H9 (cell line): ENCODE measurements at regions not wholly inside any gene's neighbourhood (a gene's known extent, or its start where the extent isn't known, plus 50 kb on each side); places are given as distances from the start of the nearest gene placed in this dataset.

ENCODE experiments used
- DNase-seq: peaks from one replicate; pipeline ENCODE4 v3.0.0-alpha.2; 2017
- H2AFZ ChIP-seq: one replicate; pipeline ENCODE4 v1.6.1; 2013; ENCODE audit warnings: mild to moderate bottlenecking, low read length, control low read depth, moderate library complexity
- H2AK5ac ChIP-seq: 2 replicates; pipeline ENCODE4 v1.6.1; 2013; ENCODE audit warnings: low read length, control low read depth, mixed read lengths; ENCODE audit not compliant: insufficient read length
- H2BK120ac ChIP-seq: one replicate; pipeline ENCODE4 v1.6.1; 2013; ENCODE audit warnings: low read depth, mild to moderate bottlenecking, low read length, control low read depth, inconsistent platforms; ENCODE audit not compliant: poor library complexity, severe bottlenecking
- H2BK12ac ChIP-seq: 2 replicates; pipeline ENCODE4 v1.6.1; 2013; ENCODE audit warnings: low read length, control low read depth, mixed read lengths, low read depth; ENCODE audit not compliant: insufficient read length
- H2BK15ac ChIP-seq: 2 replicates; pipeline ENCODE4 v1.6.1; 2013; ENCODE audit warnings: low read depth, low read length, control low read depth
- H2BK20ac ChIP-seq: one replicate; pipeline ENCODE4 v1.6.1; 2013; ENCODE audit warnings: low read depth, mild to moderate bottlenecking, low read length, control low read depth, inconsistent platforms; ENCODE audit not compliant: poor library complexity, severe bottlenecking
- H2BK5ac ChIP-seq: 2 replicates; pipeline ENCODE4 v1.6.1; 2013; ENCODE audit warnings: low read length, control low read depth, mixed read lengths; ENCODE audit not compliant: insufficient read length
- H3K14ac ChIP-seq: 2 replicates; pipeline ENCODE4 v1.6.1; 2013; ENCODE audit warnings: low read length, control low read depth; ENCODE audit not compliant: insufficient read depth
- H3K18ac ChIP-seq: 2 replicates; pipeline ENCODE4 v1.6.1; 2013; ENCODE audit warnings: low read depth, mild to moderate bottlenecking, mixed read lengths, low read length, control low read depth; ENCODE audit not compliant: insufficient read length
- H3K23ac ChIP-seq: 2 replicates; pipeline ENCODE4 v1.6.1; 2013; ENCODE audit warnings: low read length, control low read depth, mixed read lengths, low read depth; ENCODE audit not compliant: insufficient read length
- H3K23me2 ChIP-seq: 2 replicates; pipeline ENCODE4 v1.6.1; 2013; ENCODE audit warnings: low read depth, mild to moderate bottlenecking, mixed read lengths, low read length, control low read depth; ENCODE audit not compliant: insufficient read length, poor library complexity, severe bottlenecking
- H3K27ac ChIP-seq: 2 replicates; pipeline ENCODE4 v1.5.1; 2013; ENCODE audit warnings: low read length, control low read depth, mixed read lengths, low read depth; ENCODE audit not compliant: insufficient read length
- H3K27me3 ChIP-seq: 2 replicates; pipeline ENCODE4 v1.6.1; 2013; ENCODE audit warnings: low read length, control low read depth, inconsistent platforms; ENCODE audit not compliant: insufficient read depth
- H3K4ac ChIP-seq: 2 replicates; pipeline ENCODE4 v1.6.1; 2013; ENCODE audit warnings: low read depth, mild to moderate bottlenecking, control low read depth, inconsistent platforms, low read length, moderate library complexity
- H3K4me1 ChIP-seq: 2 replicates; pipeline ENCODE4 v1.6.1; 2013; ENCODE audit warnings: low read length, control low read depth, inconsistent platforms; ENCODE audit not compliant: insufficient read depth
- H3K4me2 ChIP-seq: 2 replicates; pipeline ENCODE4 v1.6.1; 2013; ENCODE audit warnings: low read length, control low read depth, mixed read lengths; ENCODE audit not compliant: insufficient read length, insufficient read depth
- H3K56ac ChIP-seq: 2 replicates; pipeline ENCODE4 v1.6.1; 2013; ENCODE audit warnings: low read depth, mild to moderate bottlenecking, mixed read lengths, low read length, control low read depth; ENCODE audit not compliant: insufficient read length
- H3K79me1 ChIP-seq: 2 replicates; pipeline ENCODE4 v1.6.1; 2013; ENCODE audit warnings: low read depth, mild to moderate bottlenecking, moderate library complexity, low read length, control low read depth, inconsistent platforms; ENCODE audit not compliant: insufficient read depth, poor library complexity, severe bottlenecking
- H3K79me2 ChIP-seq: 2 replicates; pipeline ENCODE4 v1.6.1; 2013; ENCODE audit warnings: low read length, control low read depth, inconsistent platforms; ENCODE audit not compliant: insufficient read depth
- H3K9ac ChIP-seq: 2 replicates; pipeline ENCODE4 v1.6.1; 2013; ENCODE audit warnings: low read length, control low read depth, mixed read lengths; ENCODE audit not compliant: insufficient read length; ENCODE audit errors: extremely low read depth
- H3K9me3 ChIP-seq: one replicate; pipeline ENCODE4 v1.6.1; 2013; ENCODE audit warnings: low read depth, low read length, inconsistent platforms; ENCODE audit not compliant: control insufficient read depth
- H3T11ph ChIP-seq: one replicate; pipeline ENCODE4 v1.6.1; 2013; ENCODE audit warnings: mild to moderate bottlenecking, low read length, control low read depth, inconsistent platforms
- H4K20me1 ChIP-seq: one replicate; pipeline ENCODE4 v1.6.1; 2013; ENCODE audit not compliant: control insufficient read depth, insufficient read length, insufficient read depth
- H4K5ac ChIP-seq: 2 replicates; pipeline ENCODE4 v1.6.1; 2013; ENCODE audit warnings: low read depth, mild to moderate bottlenecking, mixed read lengths, low read length, control low read depth; ENCODE audit not compliant: insufficient read length
- H4K8ac ChIP-seq: replicated peaks from 2 replicates; pipeline ENCODE4 v1.6.1; 2013; ENCODE audit warnings: low read length, control low read depth, mixed read lengths, low read depth; ENCODE audit not compliant: insufficient read length
- H4K91ac ChIP-seq: 2 replicates; pipeline ENCODE4 v1.6.1; 2013; ENCODE audit warnings: low read depth, mild to moderate bottlenecking, moderate library complexity, mixed read lengths, low read length, control low read depth; ENCODE audit not compliant: insufficient read length
- H3K27ac Mint-ChIP-seq, 3 experiments: 2 replicates in 2 of 3; 3 replicates in 1 of 3; pipeline ENCODE4 v1.8.0; 2020 to 2021; ENCODE audit warnings: mixed read lengths in 3 of 3, mild to moderate bottlenecking in 1 of 3, moderate library complexity in 1 of 3
- H3K27me3 Mint-ChIP-seq: 2 replicates; pipeline ENCODE4 v1.8.0; 2021; ENCODE audit warnings: low read depth, mild to moderate bottlenecking, moderate library complexity, mixed read lengths
- H3K36me3 Mint-ChIP-seq, 3 experiments: 2 replicates in 2 of 3; 3 replicates in 1 of 3; pipeline ENCODE4 v1.8.0; 2020 to 2021; ENCODE audit warnings: low read depth in 3 of 3, mixed read lengths in 3 of 3; ENCODE audit not compliant: insufficient read depth in 1 of 3
- H3K4me1 Mint-ChIP-seq, 2 experiments: 2 replicates each; pipeline ENCODE4 v1.8.0; 2020; ENCODE audit warnings: mixed read lengths in 2 of 2
- H3K4me3 Mint-ChIP-seq, 2 experiments: 2 replicates in 1 of 2; 3 replicates in 1 of 2; pipeline ENCODE4 v1.8.0; 2020 to 2021; ENCODE audit warnings: mild to moderate bottlenecking in 2 of 2, mixed read lengths in 2 of 2, moderate library complexity in 1 of 2
- H3K9me3 Mint-ChIP-seq, 2 experiments: 2 replicates in 1 of 2; 3 replicates in 1 of 2; pipeline ENCODE4 v1.8.0; 2020; ENCODE audit warnings: mild to moderate bottlenecking in 2 of 2, mixed read lengths in 2 of 2, moderate library complexity in 1 of 2
- CTCF ChIP-seq: fragments of 200-600 bp; sonication (generic); conservative IDR thresholded peaks from 3 replicates; pipeline ENCODE4 v1.8.0; 2021; ENCODE audit warnings: antibody characterized with exemption, mild to moderate bottlenecking
- whole genome bisulfite sequencing: extraction: QIAGEN DNeasy Blood & Tissue Kit; methylation state at CpG from one replicate; pipeline ENCODE4 v1.1.7; 2013; ENCODE audit warnings: missing lambda C conversion rate, low lambda C conversion rate, mixed read lengths; ENCODE audit not compliant: insufficient read length; ENCODE audit errors: extremely low coverage; 5-methylcytosine and 5-hydroxymethylcytosine counted together

DNA sequence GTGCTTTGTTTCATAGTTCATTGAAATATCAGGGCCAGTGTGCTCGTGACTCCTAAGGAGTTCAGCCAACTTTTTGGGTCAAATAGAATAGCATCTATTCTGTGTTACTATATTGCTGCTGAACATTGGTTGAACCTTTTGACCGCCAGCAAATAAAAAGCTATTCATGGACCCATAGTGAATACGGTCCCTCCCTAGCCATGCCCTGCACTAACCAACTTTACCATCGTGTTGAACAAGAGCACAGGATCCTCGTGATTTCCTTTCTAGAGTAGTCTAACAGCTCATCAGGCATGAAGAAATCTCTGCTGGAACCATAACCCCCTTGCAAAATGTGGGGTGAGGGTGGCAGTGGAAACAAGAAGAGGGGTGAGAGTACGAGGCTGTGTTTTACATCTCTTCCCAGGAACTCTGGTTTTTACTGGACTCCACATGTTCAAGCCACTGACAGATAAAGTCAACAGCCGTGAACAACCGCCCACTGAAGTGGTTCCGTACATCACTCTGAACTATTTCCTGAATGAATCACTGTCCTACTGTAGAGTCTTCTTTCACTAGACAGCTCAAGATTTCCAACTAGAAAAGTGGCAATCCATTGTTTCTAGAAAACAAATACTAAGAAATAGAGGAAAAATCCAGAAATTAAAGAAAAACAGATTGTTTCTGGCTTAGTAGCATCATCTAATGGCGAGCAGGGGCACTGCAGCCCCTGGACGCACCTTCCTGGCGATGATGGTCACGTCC, 70.1 kb upstream of the SPATA31E1 start:
- Histone ChIP-seq H2BK15ac (no peak overlapping the region), H3K14ac (no peak overlapping the region), H3K27ac (no peak overlapping the region), H3K9me3 (peaks cover 16% of the 10 kb centered on the region), H3K18ac (no peak overlapping the region), H4K8ac (no peak overlapping the region), H3K9ac (no peak overlapping the region), H3K56ac (no peak overlapping the region), H3K23ac (no peak overlapping the region), H3K4me2 (no peak overlapping the region), H2AK5ac (no peak overlapping the region), H3K4me1 (no peaks in the 10 kb centered on the region), H3K27me3 (no peaks in the 10 kb centered on the region), H3K79me1 (no peaks in the 10 kb centered on the region), H3K4ac (no peak overlapping the region), H2BK12ac (no peak overlapping the region), H2BK20ac (no peak overlapping the region), H4K91ac (no peak overlapping the region), H3T11ph (no peak overlapping the region), H3K23me2 (no peaks in the 10 kb centered on the region), H2AFZ (no peak overlapping the region), H4K5ac (no peak overlapping the region), H2BK5ac (no peak overlapping the region), H4K20me1 (no peaks in the 10 kb centered on the region), H2BK120ac (no peak overlapping the region), H3K79me2 (no peaks in the 10 kb centered on the region)
- Mint-ChIP-seq H3K4me3 (no peak overlapping the region), H3K27ac (no peak overlapping the region), H3K27me3 (peaks cover 26% of the 10 kb centered on the region), H3K36me3 (peaks cover 4 to 23% (median 16%) of the 10 kb centered on the region in 3 experiments; a peak in 6 of 7 replicates), H3K9me3 (peaks cover 16 to 21% of the 10 kb centered on the region in 2 experiments), H3K4me1 (no peaks in the 10 kb centered on the region)
- DNase-seq = no peak
- TF ChIP-seq CTCF = peak; percentile 99
- no CpG with 5 or more reads among the region's 13 CpGs for WGBS
